ENCODE measurements at regions not wholly inside any gene's neighbourhood (a gene's known extent, or its start where the extent isn't known, plus 50 kb on each side); places are given as distances from the start of the nearest gene placed in this dataset.

GRCh38 chr22:48640890-48641841, 1186.5 kb downstream of the BRD1 start:
- TF ChIP-seq POLR2AphosphoS5 (IDR thresholded peaks at IDR 0.05; ENCODE audit: low read depth, low read length) (no peak), POLR2A (IDR thresholded peaks at IDR 0.05; ENCODE audit: low read depth, low read length) (no peak), TAF1 (IDR thresholded peaks at IDR 0.05; ENCODE audit: low read depth, low read length) (no peak), POU2F2 (IDR thresholded peaks at IDR 0.05; ENCODE audit: low read depth, low read length) (no peak)

Measured in GM12891 (cell line).